Dendritic cell treated with granulocyte-macrophage colony-stimulating factor and Interleukin-4, amounts not matched to agents 40 ng/mL and 50 ng/mL, for 4 days (primary cell): ENCODE measurements at regions not wholly inside any gene's neighbourhood (a gene's known extent, or its start where the extent isn't known, plus 50 kb on each side); places are given as distances from the start of the nearest gene placed in this dataset.
"Not testable (repeated sequence)": the region's sequence is repeated elsewhere in the genome, so short reads cannot be mapped to it uniquely, and the experiment has no call there.

Source experiments
- H3K27ac Mint-ChIP-seq: one replicate; pipeline ENCODE4 v1.8.0; 2022; ENCODE audit warnings: mild to moderate bottlenecking, mixed read lengths
- H3K27me3 Mint-ChIP-seq: one replicate; pipeline ENCODE4 v1.8.0; 2022; ENCODE audit warnings: mild to moderate bottlenecking, mixed read lengths
- H3K36me3 Mint-ChIP-seq: one replicate; pipeline ENCODE4 v1.8.0; 2022; ENCODE audit warnings: low read depth, mixed read lengths
- H3K4me1 Mint-ChIP-seq: one replicate; pipeline ENCODE4 v1.8.0; 2022; ENCODE audit warnings: low read depth, mixed read lengths
- H3K4me3 Mint-ChIP-seq: one replicate; pipeline ENCODE4 v1.8.0; 2022; ENCODE audit warnings: mild to moderate bottlenecking, moderate library complexity, mixed read lengths
- H3K9me3 Mint-ChIP-seq: one replicate; pipeline ENCODE4 v1.8.0; 2022; ENCODE audit warnings: mixed read lengths
- intact Hi-C: fragments of 100-400 bp; cut with micrococcal nuclease; formaldehyde crosslinking; loops from one replicate; pipeline ENCODE4 v1.15.0; 2022

DNA sequence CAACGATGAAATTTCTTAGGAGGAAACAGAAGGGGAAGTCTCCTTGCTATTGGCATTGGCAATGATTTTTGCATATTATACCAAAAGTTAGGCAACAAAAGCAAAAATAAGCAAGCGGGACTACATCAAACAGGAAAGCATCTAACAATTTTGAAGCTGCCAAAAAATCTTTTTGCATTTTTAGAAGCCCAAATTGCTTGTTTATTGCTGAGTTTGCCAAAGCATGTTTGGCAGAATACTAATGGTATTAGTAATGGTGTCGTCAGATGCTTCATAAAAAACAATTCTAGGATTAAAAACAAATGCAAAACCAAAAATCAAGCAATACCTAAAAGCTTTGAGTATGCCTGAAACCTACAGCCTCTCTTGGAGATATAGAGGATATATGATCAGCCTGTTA lies 80.0 kb downstream of the GALR1 start:
- intact Hi-C loops: no loop called here
- Mint-ChIP-seq H3K27me3 (no peaks in the 10 kb centered on the region), H3K27ac (no peak overlapping the region), H3K4me1 (no peaks in the 10 kb centered on the region), H3K4me3 (no peak overlapping the region), H3K9me3 (no peaks in the 10 kb centered on the region), H3K36me3 (no peaks in the 10 kb centered on the region)

DNA sequence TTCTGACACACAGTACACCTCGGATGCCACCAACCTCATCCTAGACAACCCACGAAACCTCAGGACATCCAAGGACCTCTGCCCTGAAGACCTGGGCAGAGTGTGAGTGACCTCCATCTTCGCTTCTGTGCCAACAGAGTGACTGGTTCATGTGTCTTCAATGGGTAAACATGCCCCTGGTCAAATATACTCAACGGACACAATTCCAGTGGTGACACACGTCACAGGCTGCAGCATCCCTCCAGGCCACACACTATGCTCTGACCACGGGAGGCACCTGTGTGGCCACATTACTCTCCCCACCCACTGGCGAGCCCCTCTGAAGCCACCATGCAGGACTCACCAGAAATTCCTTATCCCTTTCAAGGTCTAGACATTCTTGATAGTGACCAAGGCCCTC lies 85.2 kb downstream of the GALR1 start:
- Mint-ChIP-seq H3K27me3 (peaks cover 2% of the 10 kb centered on the region), H3K9me3 (no peaks in the 10 kb centered on the region), H3K4me1 (no peaks in the 10 kb centered on the region), H3K36me3 (no peaks in the 10 kb centered on the region), H3K4me3 (no peak overlapping the region), H3K27ac (no peak overlapping the region)
- intact Hi-C loops: no loop called here

DNA sequence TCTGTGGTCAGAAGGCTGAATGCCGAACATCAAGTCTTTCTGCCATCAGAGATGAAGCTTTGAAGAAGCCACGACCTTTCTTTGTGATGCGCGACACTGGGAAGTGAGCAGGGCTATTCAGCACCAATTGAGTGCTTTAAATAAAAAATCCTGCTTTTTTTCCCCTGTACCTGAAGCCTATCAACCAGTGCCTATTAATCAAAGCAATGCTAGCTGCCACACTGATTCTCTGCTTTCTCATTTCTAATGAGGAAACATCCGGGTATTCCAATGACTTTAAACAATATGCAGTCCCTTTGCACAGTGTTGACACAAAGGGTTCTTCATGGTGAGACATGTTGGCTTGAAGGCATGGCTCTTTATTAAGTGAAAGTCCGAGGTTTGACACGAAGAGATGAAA lies 88.0 kb downstream of the GALR1 start:
- Mint-ChIP-seq H3K9me3 (no peaks in the 10 kb centered on the region), H3K4me3 (no peak overlapping the region), H3K36me3 (no peaks in the 10 kb centered on the region), H3K4me1 (no peaks in the 10 kb centered on the region), H3K27me3 (peaks cover 2% of the 10 kb centered on the region), H3K27ac (no peak overlapping the region)
- intact Hi-C loops: no loop called here

DNA sequence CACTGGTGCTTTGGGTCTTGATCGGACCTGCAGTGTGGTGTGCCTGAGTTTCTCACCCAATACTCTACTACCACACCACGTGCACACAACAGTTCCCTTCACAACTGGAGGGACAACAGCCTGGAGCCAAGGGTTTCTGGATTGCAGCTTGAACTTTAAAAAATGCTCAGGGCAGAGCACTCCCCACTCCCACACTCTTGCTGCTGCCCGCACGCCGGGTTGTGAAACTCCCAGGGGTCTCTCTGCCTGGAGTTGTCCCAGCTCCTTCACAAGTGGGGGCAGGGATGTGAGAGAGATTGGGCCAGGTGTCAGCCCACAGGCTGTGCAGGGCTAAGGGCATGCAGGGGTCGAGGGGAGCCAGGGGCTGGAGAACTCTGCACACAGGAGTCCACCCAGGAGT lies 89.4 kb downstream of the GALR1 start:
- intact Hi-C loops: no loop called here
- no peaks in the 10 kb centered on the region for H3K9me3 Mint-ChIP-seq
- H3K4me1 Mint-ChIP-seq: no peaks in the 10 kb centered on the region

DNA sequence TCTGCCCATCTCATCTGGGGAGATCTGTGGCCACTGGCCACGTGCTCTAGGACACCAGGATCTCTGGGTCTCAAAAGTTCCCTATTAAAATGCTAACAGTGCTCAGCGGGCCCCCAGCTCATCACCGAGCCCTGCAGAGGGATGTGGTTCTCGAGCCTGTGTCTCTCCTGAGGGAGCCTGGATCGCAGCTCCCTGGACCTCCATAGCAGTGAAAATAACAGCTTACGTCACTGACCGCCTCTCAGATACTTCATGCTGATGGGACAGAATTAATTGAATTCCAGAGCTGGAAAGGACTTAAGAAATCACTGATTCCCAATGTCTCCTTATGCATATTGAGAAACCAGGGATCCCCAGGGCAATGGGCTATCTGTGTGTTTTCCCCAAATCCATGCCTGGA lies 90.0 kb downstream of the GALR1 start:
- Mint-ChIP-seq H3K27ac (no peak overlapping the region), H3K4me1 (no peaks in the 10 kb centered on the region), H3K9me3 (no peaks in the 10 kb centered on the region), H3K36me3 (no peaks in the 10 kb centered on the region), H3K4me3 (no peak overlapping the region), H3K27me3 (peaks cover 2% of the 10 kb centered on the region)
- intact Hi-C loops: no loop called here

More for the DNA sequence above, 89.4 kb downstream of the GALR1 start:
- no peak overlapping the region for H3K4me3 Mint-ChIP-seq
- no peaks in the 10 kb centered on the region for H3K36me3 Mint-ChIP-seq
- no peak overlapping the region for H3K27ac Mint-ChIP-seq
- H3K27me3 Mint-ChIP-seq: peaks cover 2% of the 10 kb centered on the region

DNA sequence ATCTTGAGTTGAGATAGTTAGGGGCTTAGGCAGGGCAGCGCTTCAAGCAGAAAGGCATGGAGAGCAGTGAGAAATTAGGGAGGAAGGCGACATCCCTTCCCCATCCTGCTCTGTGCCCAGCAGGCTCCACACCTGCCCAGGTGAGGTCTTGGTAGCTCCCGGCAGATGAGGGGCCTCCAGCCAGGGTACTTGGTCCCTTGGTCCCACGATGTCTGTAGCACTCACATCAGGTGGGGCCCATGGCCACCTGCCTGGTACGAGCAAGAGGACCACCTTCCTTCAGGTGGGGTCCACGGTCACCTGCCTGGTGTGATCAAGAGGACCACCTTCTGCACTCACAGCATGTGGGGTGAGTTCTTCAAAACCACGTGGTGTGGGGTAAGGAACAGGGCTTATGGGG lies 91.2 kb downstream of the GALR1 start:
- H3K4me1 Mint-ChIP-seq: no peaks in the 10 kb centered on the region
- no peak overlapping the region for H3K27ac Mint-ChIP-seq
- H3K36me3 Mint-ChIP-seq: no peaks in the 10 kb centered on the region
- no peaks in the 10 kb centered on the region for H3K9me3 Mint-ChIP-seq
- peaks cover 2% of the 10 kb centered on the region for H3K27me3 Mint-ChIP-seq
- intact Hi-C loops: no loop called here
- no peak overlapping the region for H3K4me3 Mint-ChIP-seq

DNA sequence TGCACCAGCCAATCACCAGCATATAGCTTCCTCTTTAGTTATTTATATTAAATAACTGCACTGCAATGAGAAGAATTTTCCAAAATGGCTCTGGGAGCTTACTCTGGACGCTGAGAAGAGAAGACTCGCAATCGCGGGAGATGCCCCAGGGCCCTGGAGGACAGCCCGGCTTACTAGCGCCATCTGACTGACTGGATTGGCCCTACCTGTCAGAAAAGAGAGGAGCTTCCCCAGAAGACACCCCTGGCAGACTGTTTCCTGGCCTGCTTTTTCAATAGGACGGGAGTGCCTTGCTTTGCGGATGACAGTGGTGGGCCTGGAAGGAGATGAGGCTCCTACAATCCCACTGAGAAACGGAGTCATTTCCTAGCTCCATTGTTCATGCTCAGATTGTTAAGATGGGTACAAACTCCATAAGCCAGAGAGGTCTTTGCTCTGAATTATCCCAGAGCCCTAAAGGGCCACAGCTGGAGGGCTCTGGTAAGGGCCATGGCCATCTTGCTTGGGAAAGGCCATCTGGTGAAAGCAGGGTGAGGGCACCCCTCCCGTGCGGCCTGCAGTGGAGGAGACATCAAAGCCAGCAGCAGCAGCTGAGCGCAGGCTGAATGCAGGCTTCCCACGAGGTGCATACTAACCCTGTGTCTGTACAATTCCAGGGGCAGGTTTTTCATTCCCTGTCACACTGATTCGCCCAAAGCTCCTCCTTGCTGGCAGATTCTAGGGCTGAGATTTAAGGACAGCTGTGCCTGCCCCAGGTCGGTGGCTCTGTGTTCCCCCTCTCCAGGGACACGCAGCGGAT lies 92.1 kb downstream of the GALR1 start:
- no peaks in the 10 kb centered on the region for H3K4me1 Mint-ChIP-seq
- H3K36me3 Mint-ChIP-seq: no peaks in the 10 kb centered on the region
- intact Hi-C loops: no loop called here
- H3K27ac Mint-ChIP-seq: no peak overlapping the region
- no peaks in the 10 kb centered on the region for H3K9me3 Mint-ChIP-seq
- H3K4me3 Mint-ChIP-seq: no peak overlapping the region
- H3K27me3 Mint-ChIP-seq: peaks cover 2% of the 10 kb centered on the region

DNA sequence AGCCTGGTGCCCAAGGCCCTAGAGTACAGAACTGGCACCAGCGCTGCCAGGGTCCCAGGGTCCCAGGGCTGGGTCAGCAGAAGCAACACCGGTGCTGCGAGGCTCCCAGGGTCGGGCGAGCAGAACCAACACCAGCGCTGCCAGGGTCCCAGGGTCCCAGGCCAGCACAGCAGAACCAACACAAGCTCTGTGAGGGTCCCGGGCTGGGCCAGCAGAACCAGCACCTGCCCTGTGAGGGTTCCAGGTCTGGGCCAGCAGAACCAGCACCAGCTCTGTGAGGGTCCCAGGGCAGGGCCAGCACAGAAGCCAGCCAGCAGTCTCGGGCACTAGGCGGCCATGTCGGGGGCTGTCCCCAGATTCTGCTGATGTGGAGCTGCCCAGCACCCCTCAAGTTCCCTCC lies 93.1 kb downstream of the GALR1 start:
- intact Hi-C loops: no loop called here
- no peaks in the 10 kb centered on the region for H3K4me1 Mint-ChIP-seq
- H3K27me3 Mint-ChIP-seq: peaks cover 2% of the 10 kb centered on the region
- no peak overlapping the region for H3K4me3 Mint-ChIP-seq
- no peak overlapping the region for H3K27ac Mint-ChIP-seq
- H3K9me3 Mint-ChIP-seq: no peaks in the 10 kb centered on the region
- no peaks in the 10 kb centered on the region for H3K36me3 Mint-ChIP-seq

DNA sequence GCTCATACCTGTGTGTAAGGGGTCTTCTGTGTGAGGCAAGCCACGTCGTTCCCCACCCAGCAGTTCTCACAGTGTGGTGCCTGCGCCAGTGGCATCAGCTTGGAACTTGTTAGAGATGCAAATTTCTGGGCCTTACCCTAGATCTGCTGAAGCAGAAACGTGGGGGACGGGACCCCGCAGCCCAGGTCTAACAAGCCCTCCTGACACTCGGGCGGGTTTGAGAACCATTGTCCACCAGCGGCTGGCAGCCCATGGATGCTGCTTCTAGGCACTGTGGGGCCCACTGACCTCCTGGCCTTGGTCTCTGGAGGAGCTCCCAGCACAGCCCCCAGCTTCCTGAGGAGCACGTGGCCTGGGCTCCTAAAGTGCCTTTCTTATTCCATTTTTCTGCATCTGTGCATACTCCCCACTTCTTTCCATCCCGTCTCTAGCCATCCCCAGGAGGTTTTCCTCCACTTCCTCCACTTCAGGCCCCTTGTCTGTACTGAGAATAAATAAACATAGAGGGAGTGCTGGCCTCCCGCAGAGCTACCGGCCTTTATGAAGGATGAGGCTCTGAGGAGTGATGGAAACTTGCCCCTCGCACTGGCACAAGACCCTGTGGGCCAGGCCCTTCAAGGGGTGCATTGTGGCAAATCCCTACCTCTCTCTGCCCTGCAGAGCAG lies 94.3 kb downstream of the GALR1 start:
- intact Hi-C loops: no loop called here
- Mint-ChIP-seq H3K27me3 (peaks cover 3% of the 10 kb centered on the region), H3K4me1 (no peaks in the 10 kb centered on the region), H3K4me3 (no peak overlapping the region), H3K9me3 (no peaks in the 10 kb centered on the region), H3K36me3 (no peaks in the 10 kb centered on the region), H3K27ac (no peak overlapping the region)

DNA sequence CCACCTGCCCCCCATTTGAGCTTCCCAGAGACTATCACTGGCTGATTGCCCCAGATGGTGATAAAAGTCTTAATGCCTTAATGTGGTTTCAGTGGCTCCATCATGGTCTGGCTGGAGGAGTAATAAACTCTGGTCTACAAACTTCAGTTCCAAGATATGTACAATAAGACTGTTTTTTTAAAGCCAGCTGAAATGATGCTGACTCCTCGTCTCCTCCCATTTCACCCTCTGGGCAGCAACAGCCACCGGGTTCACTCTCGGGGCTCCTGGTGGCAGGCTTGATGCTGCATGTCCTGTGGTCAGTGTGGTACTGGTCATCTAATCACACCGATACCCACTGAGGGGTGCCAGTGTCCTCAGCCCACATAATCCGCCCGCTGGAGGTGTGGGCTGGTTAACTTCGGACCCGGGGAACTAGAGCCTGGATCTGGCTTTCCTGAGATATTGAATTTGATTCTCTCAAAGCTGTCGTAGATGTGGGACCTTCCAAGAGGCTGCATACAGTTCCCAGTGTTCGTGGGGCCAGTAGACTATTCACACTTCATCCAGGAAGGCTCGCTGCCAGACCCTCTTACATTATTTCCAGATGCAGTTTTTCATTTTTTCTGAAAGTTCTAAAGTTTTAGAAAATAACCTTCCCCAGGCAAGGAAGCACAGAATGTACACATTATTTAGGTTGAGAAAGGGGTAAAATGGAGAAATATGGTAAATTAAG lies 95.3 kb downstream of the GALR1 start:
- intact Hi-C loops: no loop called here
- no peaks in the 10 kb centered on the region for H3K4me1 Mint-ChIP-seq
- peaks cover 3% of the 10 kb centered on the region for H3K27me3 Mint-ChIP-seq
- no peaks in the 10 kb centered on the region for H3K36me3 Mint-ChIP-seq
- no peak overlapping the region for H3K4me3 Mint-ChIP-seq
- no peak overlapping the region for H3K27ac Mint-ChIP-seq
- H3K9me3 Mint-ChIP-seq: peaks cover 8% of the 10 kb centered on the region

DNA sequence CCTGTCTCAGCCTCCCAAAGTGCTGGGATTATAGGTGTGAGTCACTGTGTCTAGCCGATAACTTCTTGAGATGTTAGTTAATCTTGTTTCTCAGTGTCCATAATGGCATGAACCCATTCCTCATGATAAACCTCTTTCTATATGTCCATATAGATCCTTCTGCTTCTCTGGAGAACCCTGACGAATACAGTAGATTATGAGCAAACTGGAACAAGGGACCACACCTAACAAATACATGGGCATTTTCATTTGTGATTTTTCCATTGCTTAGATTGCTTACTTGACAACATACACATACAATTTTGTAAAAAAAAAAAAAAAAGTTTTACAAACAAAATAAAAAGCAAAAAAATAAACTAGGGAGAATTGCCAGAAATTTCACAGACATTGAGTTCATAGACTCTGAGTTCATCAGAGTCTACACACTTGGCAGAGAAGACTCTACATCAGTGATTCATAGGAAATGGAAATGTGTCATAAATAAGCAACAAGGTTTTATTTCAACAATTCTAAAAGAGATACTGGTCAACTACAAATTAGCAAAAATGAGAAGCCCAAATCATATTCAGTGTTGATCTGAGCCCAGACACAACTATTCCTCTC lies 96.7 kb downstream of the GALR1 start:
- H3K4me3 Mint-ChIP-seq: no peak overlapping the region
- no peaks in the 10 kb centered on the region for H3K4me1 Mint-ChIP-seq
- no peaks in the 10 kb centered on the region for H3K36me3 Mint-ChIP-seq
- intact Hi-C loops: no loop called here
- H3K27me3 Mint-ChIP-seq: peaks cover 3% of the 10 kb centered on the region
- no peak overlapping the region for H3K27ac Mint-ChIP-seq
- H3K9me3 Mint-ChIP-seq: peaks cover 8% of the 10 kb centered on the region

DNA sequence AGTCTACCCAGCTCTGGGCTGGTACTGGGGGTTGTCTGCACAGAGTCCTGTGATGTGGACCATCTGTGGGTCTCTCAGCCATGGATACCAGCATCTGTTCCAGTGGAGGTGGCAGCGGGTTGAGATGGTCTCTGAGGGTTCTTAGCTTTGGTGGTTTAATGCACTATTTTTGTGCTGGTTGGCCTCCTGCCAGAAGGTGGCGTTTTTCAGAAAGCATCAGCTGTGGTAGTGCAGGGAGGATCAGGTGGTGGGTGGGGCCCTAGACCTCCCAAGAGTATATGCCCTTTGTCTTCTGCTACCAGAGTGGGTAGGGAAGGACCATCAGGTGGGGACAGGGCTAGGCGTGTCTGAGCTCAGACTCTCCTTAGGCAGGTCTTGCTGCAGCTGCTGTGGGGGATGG lies 103.7 kb downstream of the GALR1 start:
- H3K27me3 Mint-ChIP-seq, H3K4me3 Mint-ChIP-seq, H3K4me1 Mint-ChIP-seq, H3K27ac Mint-ChIP-seq, H3K9me3 Mint-ChIP-seq, H3K36me3 Mint-ChIP-seq, intact Hi-C loops: not testable (repeated sequence)

DNA sequence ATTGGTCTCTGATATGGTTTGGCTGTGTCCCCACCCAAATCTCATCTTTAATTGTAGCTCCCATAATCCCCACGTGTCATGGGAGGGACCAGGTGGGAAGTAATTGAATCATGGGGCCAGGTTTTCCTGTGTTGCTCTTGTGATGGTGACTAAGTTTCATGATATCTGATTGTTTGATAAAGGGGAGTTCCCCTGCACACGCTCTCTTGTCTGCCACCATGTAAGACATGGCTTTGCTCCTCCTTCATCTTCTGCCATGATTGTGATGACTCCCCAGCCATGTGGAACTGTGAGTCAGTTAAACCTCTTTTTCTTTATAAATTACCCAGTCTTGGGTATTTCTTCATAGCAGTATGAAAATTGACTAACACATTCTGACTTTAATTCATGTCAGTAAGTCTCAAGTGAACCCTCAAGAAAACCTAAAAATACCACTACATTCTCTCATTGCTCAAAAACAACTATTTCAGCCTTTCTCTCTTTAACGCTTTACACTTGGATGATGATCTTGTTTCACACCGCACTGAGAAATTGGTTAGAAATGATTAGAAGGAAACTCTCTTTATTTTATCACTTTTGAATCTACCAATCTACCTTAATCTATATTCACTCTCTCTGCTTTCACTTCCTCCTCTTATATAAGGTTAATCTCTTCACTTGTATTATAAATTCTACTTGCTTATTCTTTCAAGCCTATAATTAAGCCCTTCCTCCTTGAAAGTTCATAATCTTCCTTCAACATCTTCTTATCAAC lies 110.1 kb downstream of the GALR1 start:
- Mint-ChIP-seq H3K9me3 (peaks cover 35% of the 10 kb centered on the region), H3K27ac (no peak overlapping the region), H3K27me3 (no peaks in the 10 kb centered on the region), H3K4me1 (peaks cover 10% of the 10 kb centered on the region), H3K36me3 (no peaks in the 10 kb centered on the region), H3K4me3 (no peak overlapping the region)
- intact Hi-C loops: no loop called here
